ENCODE measurements at regions not wholly inside any gene's neighbourhood (a gene's known extent, or its start where the extent isn't known, plus 50 kb on each side); places are given as distances from the start of the nearest gene placed in this dataset.

GRCh38 chr14:56049536-56049935, 68.7 kb upstream of the PELI2 start:
- no peak for TF ChIP-seq CTCF (conservative IDR thresholded peaks at IDR 0.05)
- TF ChIP-seq ZFX (IDR thresholded peaks at IDR 0.05) = no peak
